ENCODE measurements at regions not wholly inside any gene's neighbourhood (a gene's known extent, or its start where the extent isn't known, plus 50 kb on each side); places are given as distances from the start of the nearest gene placed in this dataset.

GRCh38 chr3:154932633-154933032 is 147.5 kb upstream of the MME start:
- TF ChIP-seq POLR2A (IDR thresholded peaks at IDR 0.05; ENCODE audit: low read depth, low read length) (no peak), TAF1 (IDR thresholded peaks at IDR 0.05; ENCODE audit: low read depth, low read length) (no peak), POLR2AphosphoS5 (IDR thresholded peaks at IDR 0.05; ENCODE audit: low read depth, low read length) (no peak), PAX5 (IDR thresholded peaks at IDR 0.05; ENCODE audit: insufficient read depth, low read length, severe bottlenecking) (no peak), POU2F2 (IDR thresholded peaks at IDR 0.05; ENCODE audit: low read depth, low read length) (no peak), SPI1 (IDR thresholded peaks at IDR 0.05; ENCODE audit: low read depth, low read length) (no peak)
